HEK293T (cell line): ENCODE measurements at regions not wholly inside any gene's neighbourhood (a gene's known extent, or its start where the extent isn't known, plus 50 kb on each side); places are given as distances from the start of the nearest gene placed in this dataset.

ENCODE experiments used
- ARNT ChIP-seq: fragments of 450-650 bp; IDR thresholded peaks from 2 replicates; pipeline ENCODE4 v1.6.1; 2017; ENCODE audit warnings: mild to moderate bottlenecking
- BHLHE40 ChIP-seq: fragments of 450-650 bp; IDR thresholded peaks from 2 replicates; pipeline ENCODE4 v1.6.1; 2016; ENCODE audit warnings: mild to moderate bottlenecking, moderate library complexity, borderline replicate concordance
- FOXA1 ChIP-seq: fragments of 450-650 bp; IDR thresholded peaks from 2 replicates; pipeline ENCODE4 v1.6.1; 2016; ENCODE audit warnings: mild to moderate bottlenecking
- NFRKB ChIP-seq: fragments of 450-650 bp; IDR thresholded peaks from 2 replicates; pipeline ENCODE4 v1.6.1; 2016; ENCODE audit warnings: mild to moderate bottlenecking, moderate library complexity
- PKNOX1 ChIP-seq: fragments of 450-650 bp; IDR thresholded peaks from 2 replicates; pipeline ENCODE4 v1.6.1; 2016
- SP1 ChIP-seq: fragments of 450-650 bp; IDR thresholded peaks from 2 replicates; pipeline ENCODE4 v1.6.1; 2017
- SUZ12 ChIP-seq: fragments of 450-650 bp; IDR thresholded peaks from 2 replicates; pipeline ENCODE4 v1.6.1; 2016; ENCODE audit warnings: mild to moderate bottlenecking

GRCh38 chr2:128403814-128404708, 85.4 kb upstream of the HS6ST1 start:
- TF ChIP-seq FOXA1 (no peak), SUZ12 (no peak), BHLHE40 (no peak), SP1 (no peak), PKNOX1 (no peak), NFRKB (no peak), ARNT (no peak)
